ENCODE measurements at regions not wholly inside any gene's neighbourhood (a gene's known extent, or its start where the extent isn't known, plus 50 kb on each side); places are given as distances from the start of the nearest gene placed in this dataset.
"Not testable (repeated sequence)": the region's sequence is repeated elsewhere in the genome, so short reads cannot be mapped to it uniquely, and the experiment has no call there.

DNA sequence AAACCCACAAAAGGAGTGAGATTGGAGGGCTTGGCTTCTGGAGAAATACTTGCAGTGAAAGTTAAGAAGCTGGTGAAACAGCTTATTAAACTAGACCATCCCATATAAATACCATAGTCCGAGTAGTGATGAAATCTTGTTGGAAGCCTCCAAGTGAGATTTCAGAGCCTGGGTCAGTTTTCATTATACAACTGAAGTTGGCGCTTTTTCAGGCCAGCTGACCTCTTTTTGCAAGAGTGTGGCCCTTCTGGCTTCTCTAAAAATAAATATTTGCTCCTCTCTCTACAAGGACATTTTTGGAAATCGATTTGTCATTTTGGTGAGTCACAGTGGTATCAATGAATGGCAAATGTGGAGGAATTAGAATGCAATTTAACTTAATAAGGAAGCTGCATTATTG, 51.2 kb upstream of the THRB start:
- DNase-seq (ENCODE audit: low read depth in 2 of 2), result no peak

DNA sequence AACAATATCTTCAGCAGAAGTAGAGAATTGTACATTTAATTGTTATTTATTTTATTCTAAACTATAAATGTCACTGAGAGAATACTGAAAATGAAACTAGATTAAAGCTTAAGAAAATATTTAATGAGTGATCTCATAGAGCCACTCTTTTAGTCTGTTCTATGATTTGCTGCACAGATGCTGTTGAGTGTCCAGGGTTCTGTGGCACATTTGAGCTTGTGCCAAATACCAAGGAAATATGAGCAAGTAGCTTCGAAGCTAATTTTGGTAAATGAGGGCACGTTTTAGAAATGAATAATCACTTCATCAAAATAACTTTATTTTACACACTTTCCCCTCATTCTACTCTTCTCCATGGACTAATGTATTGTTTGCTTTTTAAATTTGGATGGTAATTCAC, 53.6 kb upstream of the THRB start:
- no peak for DNase-seq (ENCODE audit: low read depth in 2 of 2)

DNA sequence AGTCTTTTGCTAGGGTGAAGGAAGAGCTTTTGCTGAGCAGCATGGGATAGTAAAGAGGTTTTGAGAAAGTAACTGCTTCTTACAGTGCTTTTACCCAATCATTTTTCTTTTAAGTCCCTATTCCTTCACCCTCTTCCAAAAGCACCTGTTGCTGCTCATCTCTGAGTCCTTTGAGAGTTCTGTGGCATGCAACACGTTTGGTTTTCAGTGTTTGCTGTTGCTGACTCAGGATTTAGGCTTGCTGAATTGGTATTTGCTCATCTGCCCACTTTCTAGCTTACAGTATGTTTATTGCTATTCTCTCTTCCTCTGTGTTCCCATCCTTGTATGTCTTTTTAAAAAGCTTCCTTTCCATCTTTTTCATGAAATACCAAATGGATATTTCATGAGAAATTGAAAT, 55.9 kb upstream of the THRB start:
- no peak for DNase-seq (ENCODE audit: low read depth in 2 of 2)

DNA sequence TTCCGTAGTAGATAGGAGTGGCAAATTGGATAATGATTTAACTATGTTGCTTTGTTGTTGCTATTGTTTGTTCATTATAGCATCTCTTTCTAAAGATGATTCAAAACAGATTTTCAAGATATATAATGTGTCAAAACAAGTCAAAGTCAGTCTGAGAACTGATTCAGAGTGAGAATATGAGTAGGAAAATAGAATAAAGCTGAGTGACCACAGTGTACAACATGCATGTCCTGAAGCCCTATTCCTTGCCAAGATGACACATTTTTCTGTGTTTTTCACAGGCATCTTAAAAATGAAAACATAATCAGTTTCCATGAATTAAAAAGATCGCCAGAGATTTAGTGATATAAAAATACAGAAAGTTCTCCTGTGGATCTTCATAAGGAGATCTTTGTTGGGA, 57.0 kb upstream of the THRB start:
- DNase-seq (ENCODE audit: low read depth in 2 of 2), result no peak

DNA sequence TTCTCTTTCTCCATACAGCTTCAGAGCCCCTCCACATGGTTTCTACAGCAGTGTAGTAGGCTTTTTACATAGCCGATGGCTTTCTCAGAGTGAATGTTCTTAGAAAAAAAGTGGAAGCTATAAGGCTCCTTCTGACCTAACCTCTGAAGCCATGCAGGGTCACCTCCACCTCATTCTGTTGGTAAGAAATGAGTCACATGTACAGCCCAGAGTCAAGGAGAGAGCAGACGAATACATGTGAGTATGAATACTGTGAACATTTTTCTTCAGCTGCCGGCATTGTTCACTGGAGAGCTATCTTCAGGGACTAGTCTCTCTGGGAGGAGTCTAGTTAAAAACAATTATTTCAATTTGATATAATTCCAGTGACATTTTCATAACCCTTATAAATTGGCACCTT, 68.2 kb upstream of the THRB start:
- DNase-seq (ENCODE audit: low read depth in 2 of 2), result no peak

DNA sequence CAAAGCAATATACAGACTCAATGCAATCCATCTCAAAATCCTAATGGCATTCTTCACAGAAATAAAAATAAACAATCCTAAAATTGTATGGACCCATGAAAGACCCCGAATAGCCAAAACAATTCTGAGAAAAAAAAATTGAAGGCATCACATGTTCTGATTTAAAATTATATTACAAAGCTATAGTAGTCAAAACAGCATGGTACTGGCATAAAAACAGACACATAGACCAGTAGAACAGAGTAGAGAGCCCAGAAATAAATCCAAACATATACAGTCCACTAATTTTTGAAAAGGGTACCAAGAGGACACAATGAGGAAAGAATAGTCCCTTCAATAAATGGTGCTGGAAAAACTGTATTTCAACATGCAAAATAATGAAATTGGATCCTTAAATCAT, 70.4 kb upstream of the THRB start:
- DNase-seq (ENCODE audit: low read depth in 2 of 2), result no peak

DNA sequence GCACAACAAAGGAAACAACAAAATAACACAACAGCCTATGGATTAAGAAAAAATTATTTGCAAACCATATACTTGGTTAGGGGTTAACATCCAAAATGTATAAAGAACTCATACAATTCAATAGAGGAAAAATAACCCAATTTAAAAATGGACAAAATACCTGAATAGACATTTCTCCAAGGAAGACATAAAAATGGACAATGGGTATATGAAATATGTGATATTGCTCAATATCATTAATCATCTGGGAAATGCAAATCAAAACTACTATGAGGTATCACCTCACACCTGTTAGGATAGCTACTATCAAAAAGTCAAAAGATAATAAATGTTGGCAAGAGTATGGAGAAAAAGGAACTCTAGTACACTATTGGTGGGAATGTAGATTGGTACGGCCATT, 71.0 kb upstream of the THRB start:
- DNase-seq (ENCODE audit: low read depth in 2 of 2), result no peak

DNA sequence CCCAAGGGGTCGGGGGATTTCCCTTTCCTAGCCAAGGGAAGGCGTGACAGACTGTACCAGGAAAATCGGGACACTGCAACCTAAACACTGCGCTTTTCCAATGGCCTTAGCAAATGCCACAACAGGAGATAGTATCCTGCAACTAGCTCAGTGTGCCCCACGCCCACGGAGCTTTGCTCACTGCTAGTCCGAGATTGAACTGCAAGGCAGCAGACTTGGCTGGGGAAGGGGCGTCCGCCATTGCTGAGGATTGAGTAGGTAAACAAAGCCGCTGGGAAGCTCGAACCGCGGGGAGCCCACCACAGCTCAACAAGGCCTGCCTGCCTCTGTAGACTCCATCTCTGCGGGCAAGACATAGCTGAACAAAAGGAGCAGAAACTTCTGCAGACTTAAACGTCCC, 72.3 kb upstream of the THRB start:
- no peak for DNase-seq (ENCODE audit: low read depth in 2 of 2)

DNA sequence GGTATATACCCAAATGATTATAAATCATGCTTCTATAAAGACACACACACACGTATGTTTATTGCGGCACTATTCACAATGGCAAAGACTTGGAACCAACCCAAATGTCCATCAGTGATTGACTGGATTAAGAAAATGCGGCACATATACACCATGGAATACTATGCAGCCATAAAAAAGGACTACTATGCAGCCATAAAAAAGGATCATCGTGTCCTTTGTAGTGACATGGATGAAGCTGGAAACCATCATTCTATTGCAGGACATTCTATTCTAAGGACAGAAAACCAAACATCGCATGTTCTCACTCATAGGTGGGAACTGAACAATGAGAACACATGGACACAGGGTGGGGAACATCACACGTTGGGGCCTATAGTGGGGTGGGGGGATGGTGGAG, 77.8 kb upstream of the THRB start:
- DNase-seq (ENCODE audit: low read depth in 2 of 2), result not testable (repeated sequence)

DNA sequence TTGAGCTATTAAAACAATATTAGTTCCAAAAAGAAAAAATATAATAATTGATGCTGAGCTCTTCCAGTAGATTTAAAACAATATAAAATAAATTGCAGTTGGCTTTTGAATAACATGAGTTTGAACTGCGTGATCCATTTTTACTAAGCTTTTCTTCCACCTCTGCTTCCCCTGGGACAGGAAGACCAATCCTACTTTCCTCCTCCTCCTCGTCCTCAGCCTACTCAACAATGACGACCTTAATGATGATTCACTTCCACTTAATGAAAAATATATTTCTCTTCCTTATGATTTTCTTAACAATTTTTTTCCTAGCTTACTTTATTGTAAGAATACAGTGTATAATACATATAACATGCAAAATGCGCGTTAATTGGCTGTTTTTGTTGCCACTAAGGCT, 78.9 kb upstream of the THRB start:
- DNase-seq (ENCODE audit: low read depth in 2 of 2), result no peak

DNA sequence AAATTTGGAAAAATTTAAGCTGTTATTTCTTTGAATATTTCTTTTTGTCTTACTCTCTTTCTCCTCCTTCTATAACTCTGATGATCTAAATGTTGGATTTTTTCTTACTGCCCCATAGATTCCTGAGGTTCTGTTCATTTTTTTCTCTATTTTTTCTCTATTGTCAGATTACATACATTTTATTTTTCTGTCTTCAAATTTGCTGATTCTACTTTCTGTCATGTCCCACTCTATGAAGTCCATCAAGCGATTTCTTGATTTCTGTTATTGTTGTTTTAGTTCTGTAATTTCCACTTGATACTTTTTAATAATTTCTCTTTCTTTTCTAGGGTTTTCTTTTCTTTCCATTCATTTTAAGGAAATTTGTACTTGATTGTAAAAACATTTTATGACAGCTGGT, 83.7 kb upstream of the THRB start:
- DNase-seq (ENCODE audit: low read depth in 2 of 2), result no peak

DNA sequence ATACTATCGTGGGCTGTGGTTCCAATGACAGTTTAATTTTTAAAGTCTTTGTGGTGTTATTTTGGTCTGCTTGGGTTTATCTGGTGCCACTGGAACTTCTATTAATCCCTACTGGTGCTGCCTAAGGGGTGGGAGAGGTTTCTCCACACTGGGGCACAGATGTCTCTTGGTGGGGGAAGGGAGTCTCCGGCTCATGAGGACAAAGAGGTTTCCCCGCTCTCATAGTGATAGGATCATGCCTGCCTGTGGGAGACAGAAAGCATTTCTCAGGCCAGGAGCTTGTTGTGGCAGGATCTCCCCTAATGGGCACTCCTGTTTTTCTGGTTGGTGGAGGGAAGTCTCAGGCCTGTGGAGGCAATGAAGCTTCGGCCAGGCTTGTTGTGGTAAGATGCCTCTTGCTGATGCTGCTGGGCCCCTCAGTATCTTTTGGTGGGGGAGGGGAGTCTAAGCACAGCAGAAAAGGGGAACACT, 84.3 kb upstream of the THRB start:
- DNase-seq (ENCODE audit: low read depth in 2 of 2), result no peak

DNA sequence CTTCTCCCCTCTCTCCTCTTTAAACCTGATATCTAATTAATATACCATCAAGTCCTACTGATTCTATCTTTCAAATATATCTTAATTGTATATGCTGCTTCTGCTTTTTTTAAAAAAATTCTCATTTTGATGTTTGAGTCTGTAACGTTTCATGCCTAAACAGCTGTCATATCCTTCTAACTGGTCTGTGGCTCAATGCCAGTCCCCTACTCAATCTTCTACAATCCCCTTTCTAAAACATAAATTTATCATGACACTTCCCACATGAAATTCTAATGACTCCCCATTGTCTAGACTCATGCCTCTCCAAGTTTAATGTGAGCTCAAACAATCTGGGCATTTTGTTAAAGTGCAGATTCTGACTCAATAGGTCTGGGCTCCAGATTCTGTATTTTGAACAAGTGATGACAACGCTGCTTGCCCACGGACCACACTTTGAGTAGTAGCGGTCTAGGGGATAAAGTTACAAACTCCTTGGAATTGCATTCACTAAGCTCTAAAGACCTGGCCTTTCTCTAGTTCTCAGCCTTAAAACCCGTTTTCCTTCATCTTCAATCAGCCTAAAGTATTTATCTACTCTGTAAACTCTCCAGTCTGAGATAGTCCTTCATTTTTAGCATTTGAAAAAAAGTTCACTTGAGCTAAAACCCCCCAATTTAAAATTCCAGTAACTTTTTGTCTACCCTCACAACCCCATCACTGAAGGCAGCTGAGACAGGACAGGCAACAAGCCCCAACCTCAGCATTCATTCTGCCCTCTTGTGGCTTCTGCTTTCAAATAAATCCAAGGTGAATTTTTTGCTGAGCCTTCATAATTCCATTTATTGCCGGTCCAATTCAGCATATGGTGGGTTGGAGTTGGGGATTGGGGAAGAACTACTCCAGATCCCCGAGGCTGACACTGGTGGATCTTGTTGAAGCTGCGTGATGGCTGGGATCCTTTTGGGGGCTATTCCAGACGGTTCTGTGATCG, 88.1 kb upstream of the THRB start:
- DNase-seq (ENCODE audit: low read depth in 2 of 2), result no peak

DNA sequence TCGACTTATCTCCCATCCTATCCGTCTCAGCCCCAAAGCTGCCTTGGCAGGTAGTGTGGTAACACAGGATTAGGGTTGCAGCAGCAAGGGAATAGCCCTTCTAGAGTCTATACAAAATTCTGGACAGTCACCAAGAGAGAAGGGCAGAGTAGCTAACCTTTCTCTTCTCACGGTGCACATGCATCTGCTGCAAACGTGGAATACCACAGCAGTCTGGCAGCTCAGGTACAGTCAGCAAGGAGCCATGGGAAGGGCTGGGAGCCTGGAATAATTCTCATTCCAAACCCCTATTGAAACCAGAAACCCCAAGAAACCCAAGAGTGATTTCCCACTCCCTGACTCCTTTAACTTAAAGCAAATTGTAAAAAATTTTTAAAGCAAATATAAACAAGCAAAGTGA, 92.3 kb upstream of the THRB start:
- no peak for DNase-seq (ENCODE audit: low read depth in 2 of 2)

DNA sequence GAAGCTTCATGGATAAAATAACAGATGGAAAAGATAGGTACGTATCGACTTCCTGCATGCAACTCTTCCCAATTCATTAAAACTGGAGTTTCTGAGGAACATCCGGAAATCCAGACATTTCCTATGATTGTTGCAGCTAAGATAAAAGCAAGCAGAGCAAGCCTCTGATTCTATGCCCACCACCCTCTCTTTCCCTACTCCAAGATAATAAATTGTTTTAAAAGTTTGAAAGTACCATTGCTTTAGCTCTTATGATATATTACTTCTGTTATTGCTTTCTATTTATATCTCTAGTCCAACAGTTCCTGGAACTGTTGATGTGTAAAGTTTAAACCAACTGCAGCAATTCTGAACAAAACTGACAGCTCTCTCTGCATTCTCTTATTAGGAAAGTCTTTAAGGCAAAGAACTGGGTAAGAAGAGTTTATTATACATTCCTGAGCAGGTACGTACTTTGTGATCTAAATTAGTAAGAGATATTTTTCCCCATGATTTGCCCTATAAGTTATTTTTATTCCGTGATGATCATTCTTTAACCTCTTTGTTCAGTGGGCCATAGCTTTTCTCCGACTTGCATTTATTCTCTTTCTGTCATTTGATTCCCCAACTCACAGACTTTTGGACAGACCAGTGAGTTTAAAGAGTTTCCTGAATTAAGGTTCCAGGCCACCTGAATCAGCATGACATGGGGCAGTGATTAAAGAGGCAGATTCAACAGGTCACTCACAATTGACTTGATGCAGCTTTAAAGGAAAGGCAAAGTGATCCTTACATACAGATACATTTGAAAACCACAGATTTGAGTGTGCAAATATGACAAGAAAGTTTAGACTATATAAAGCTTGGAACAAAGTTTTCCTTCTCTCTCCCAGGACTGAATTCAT, 94.2 kb upstream of the THRB start:
- DNase-seq (ENCODE audit: low read depth in 2 of 2), result no peak

DNA sequence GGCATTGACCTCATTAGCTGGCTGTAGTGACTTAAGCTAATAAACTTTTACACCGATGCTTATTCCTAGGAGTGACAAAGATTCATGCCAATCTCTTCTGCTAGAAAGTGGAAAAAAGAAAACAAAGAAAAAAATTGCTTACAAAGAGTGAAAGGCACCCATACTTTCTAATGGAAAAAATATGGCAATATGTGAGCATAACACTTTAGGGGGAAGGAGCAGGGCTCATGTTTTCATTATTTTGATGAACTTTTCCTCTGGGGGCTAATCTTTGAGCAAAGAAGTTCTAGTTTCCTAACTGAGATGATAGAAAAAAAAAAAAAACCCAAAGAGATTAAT, 94.8 kb upstream of the THRB start:
- DNase-seq (ENCODE audit: low read depth in 2 of 2), result no peak

DNA sequence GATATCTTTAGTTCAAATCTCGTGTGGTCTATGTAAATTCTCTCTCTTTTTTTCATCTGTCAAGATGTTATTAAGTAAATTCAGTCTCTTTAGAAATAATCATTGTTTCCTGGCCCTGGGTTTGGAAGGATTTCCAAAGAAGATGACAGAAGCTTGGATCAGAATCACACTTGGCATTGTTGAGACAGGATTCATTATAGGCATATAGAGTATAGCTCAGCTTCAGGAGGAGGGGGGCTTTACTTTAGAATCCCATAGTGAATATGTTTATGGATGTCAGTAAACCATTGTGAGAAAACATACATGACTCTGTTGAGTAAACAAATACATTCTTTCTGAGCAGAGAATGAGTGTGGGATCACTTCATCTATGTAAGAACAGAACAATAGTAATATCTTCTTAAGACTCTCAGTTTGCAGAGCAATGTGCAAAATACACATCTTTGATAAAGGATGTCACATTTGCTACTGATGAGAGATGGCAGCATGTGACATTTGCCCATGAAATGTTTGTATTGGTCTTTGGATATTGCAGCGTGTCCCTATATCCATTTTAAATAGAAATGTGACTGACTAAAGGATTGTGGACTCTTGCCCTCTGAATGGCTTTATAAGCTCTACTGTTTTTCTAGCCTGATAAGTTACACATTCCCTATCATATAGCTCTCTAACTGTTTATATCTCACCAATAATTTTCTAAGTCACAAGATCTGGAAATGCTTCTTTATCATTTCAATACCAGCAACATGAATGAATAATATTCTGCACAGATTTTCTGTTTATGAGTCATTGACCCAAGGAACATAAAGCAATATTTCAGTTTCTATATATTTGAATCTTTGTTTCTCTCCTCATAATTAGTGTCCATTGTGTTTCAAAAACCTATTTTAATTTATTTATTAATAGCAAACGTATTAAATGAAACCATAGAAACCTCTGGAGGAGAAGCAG, 95.6 kb upstream of the THRB start:
- DNase-seq (ENCODE audit: low read depth in 2 of 2), result no peak

DNA sequence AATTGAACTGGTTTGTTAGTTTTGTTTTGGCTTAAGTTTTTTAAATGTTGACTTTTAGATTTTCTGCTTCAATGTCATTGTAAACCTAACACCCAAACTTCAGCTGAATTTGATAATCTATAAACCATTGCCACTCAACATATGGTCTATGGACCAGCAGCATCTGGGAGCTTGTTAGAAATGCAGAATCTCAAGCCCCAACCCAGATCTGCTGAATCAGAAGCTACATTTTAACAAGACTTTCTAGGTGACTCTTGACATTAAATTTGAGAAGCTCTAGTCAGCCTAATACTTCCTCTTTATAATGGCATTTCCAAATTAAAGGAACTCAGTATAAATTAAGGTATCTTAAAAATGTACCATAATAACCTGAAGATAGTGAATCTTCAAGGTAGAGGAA, 96.5 kb upstream of the THRB start:
- no peak for DNase-seq (ENCODE audit: low read depth in 2 of 2)

DNA sequence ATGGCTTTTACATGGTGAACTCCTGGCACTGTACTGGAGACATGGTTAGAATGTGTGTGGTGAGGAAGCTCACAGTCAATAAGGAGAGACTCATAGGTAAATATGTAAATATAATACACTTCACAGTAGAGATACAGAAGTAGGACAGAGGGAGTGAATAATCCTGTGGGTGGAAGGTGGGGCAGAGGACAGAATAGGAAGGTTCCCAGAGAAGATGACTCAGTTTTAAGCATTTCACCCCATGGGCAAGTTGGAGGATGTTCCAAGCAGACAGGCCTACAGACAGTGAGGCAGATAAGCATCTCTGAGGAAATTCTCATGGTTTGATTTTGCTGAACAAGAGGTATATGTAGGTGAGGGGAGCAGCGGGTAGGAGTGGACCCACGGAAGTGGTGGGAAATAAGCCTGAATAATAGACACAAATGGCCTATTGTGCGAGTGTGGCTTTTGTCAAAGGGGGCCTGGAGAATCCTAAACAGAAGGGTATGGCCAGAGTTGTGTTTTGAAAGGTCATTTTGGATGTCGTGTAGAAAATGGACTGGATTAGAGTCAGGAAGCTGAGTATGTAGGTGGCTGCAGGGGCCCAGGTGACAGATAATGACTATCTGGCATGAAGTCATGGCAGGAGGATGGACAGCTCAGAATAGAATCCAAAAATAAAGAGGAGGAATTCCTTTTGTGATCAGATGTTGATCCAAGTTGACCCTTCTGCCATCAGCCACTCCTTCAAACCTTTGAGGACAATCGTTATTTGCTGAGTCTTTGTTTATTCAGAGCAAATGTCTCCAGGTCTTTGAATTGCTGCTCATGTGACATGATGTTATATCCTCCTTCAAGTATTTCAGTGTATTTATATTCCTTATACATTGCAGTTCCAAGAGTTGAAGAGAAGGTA, 97.3 kb upstream of the THRB start:
- DNase-seq (ENCODE audit: low read depth in 2 of 2), result no peak

DNA sequence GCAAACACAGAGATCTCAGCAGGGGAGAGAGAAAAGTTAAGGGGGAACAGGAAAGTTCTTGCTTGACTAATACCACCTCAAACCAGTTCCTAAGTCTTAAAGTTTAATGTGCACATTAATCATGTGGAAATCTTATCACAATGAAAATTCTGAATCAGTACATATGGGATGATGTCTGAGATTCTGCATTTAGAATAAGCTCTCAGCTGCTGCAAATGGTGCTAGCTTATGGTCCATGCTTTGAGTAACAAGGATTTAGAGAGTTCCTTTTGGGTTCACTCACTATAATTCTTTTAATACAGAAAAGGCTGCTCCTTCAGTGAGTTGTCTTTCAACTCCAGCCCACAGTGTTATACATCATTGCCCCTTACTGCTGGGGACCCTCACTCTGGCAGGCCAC, 99.5 kb upstream of the THRB start:
- DNase-seq (ENCODE audit: low read depth in 2 of 2), result no peak

DNA sequence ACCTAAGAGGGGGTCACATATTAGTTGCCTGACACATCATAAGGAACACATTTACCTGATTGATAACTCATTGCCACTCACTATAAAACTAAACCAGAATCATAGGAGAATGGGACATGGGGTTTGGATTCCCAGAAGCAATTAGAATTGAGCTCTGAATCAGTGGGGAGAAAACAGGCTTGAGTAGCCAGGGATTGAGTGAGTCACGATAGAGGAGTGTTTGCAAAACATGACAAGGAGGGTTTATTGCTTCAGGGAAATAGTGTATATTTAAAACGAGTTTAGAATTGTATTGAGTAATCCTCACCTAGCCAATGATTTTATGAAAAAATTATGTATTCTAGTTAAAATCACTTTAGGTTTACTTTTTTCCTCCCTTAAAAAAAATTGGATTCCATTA, 101.1 kb upstream of the THRB start:
- DNase-seq (ENCODE audit: low read depth in 2 of 2), result no peak

Measured in stimulated activated CD8-positive, alpha-beta memory T cell treated with anti-CD3 and anti-CD28 coated beads, Interleukin-7, amount 100 ng/mL, for 4 hours (primary cell).